Smooth muscle cell (in vitro differentiated cells): ENCODE measurements at regions not wholly inside any gene's neighbourhood (a gene's known extent, or its start where the extent isn't known, plus 50 kb on each side); places are given as distances from the start of the nearest gene placed in this dataset.

Source experiments
- DNase-seq: peaks from one replicate; lab custom pipeline; 2025; ENCODE audit not compliant: unreplicated experiment; lab: John Stamatoyannopoulos, UW
- H2AFZ ChIP-seq: fragments of 200-600 bp; sonication (generic); 2 replicates; pipeline ENCODE4 v1.6.0; 2016; ENCODE audit warnings: antibody characterized with exemption, low read depth, mild to moderate bottlenecking
- H3F3A ChIP-seq: fragments of 200-600 bp; sonication (generic); 2 replicates; pipeline ENCODE4 v1.6.0; 2017; ENCODE audit warnings: antibody characterized with exemption, low read depth
- H3K27ac ChIP-seq: fragments of 200-600 bp; sonication (generic); 2 replicates; pipeline ENCODE4 v1.5.1; 2016; ENCODE audit warnings: low read depth, mild to moderate bottlenecking
- H3K27me3 ChIP-seq: fragments of 200-600 bp; sonication (generic); 2 replicates; pipeline ENCODE4 v1.6.1; 2016; ENCODE audit warnings: low read depth, mild to moderate bottlenecking
- H3K36me3 ChIP-seq: fragments of 200-600 bp; sonication (generic); 2 replicates; pipeline ENCODE4 v1.5.1; 2016; ENCODE audit warnings: low read depth
- H3K4me1 ChIP-seq: fragments of 200-600 bp; sonication (generic); 2 replicates; pipeline ENCODE4 v1.5.1; 2016; ENCODE audit warnings: low read depth
- H3K4me2 ChIP-seq: fragments of 200-600 bp; sonication (generic); 2 replicates; pipeline ENCODE4 v1.6.0; 2016; ENCODE audit warnings: mild to moderate bottlenecking
- H3K4me3 ChIP-seq: fragments of 200-600 bp; sonication (generic); 2 replicates; pipeline ENCODE4 v1.5.1; 2016; ENCODE audit warnings: mild to moderate bottlenecking
- H3K79me2 ChIP-seq: fragments of 200-600 bp; sonication (generic); 2 replicates; pipeline ENCODE4 v1.6.0; 2016; ENCODE audit warnings: low read depth, mild to moderate bottlenecking
- H3K9ac ChIP-seq: fragments of 200-600 bp; sonication (generic); 2 replicates; pipeline ENCODE4 v1.6.0; 2016; ENCODE audit warnings: low read depth
- H3K9me3 ChIP-seq: fragments of 200-600 bp; sonication (generic); replicated peaks from 2 replicates; pipeline ENCODE4 v1.5.1; 2016; ENCODE audit warnings: low read depth
- H4K20me1 ChIP-seq: fragments of 200-600 bp; sonication (generic); 2 replicates; pipeline ENCODE4 v1.6.0; 2016; ENCODE audit warnings: low read depth
- WGBS: methylation state at CpG from one replicate; pipeline ENCODE4 v1.1.7; 2016; ENCODE audit warnings: low lambda C conversion rate; 5-methylcytosine and 5-hydroxymethylcytosine counted together
- TF ChIP-seq, protein P1 (sequence below): fragments of 200-600 bp; sonication (generic); IDR thresholded peaks from 2 replicates; pipeline ENCODE4 v1.5.1; 2017; ENCODE audit warnings: borderline replicate concordance, mild to moderate bottlenecking, antibody characterized with exemption; ENCODE audit not compliant: insufficient read depth, poor library complexity, severe bottlenecking

DNA sequence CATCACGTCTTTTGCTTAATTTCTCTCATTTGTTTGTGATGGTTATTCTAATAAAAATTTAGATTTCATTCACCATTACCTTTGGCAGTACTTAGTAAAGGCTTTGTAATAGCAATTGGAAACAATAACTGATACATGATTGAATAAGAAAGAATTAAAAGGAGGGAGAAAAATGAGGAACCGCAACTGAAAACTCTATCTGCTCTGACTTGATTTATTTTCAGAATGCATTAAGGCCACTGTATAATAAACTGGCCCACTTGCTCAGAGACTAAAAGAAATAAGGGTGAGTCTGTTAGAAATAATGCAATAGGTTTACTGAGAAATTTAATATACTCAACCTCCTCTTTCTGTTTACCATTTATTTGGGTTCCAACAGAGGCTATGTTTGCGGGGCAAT is 351.5 kb downstream of the TMA16 start:
- Histone ChIP-seq H3K9ac (no peak overlapping the region), H3K4me3 (no peak overlapping the region), H3K4me1 (no peaks in the 10 kb centered on the region), H3K27me3 (no peaks in the 10 kb centered on the region), H3K79me2 (no peaks in the 10 kb centered on the region), H4K20me1 (no peaks in the 10 kb centered on the region), H3K27ac (no peak overlapping the region), H3K9me3 (no peaks in the 10 kb centered on the region), H3F3A (no peaks in the 10 kb centered on the region), H3K4me2 (no peak overlapping the region), H2AFZ (no peak overlapping the region), H3K36me3 (no peaks in the 10 kb centered on the region)
- no peak for DNase-seq
- TF ChIP-seq, protein P1, sequence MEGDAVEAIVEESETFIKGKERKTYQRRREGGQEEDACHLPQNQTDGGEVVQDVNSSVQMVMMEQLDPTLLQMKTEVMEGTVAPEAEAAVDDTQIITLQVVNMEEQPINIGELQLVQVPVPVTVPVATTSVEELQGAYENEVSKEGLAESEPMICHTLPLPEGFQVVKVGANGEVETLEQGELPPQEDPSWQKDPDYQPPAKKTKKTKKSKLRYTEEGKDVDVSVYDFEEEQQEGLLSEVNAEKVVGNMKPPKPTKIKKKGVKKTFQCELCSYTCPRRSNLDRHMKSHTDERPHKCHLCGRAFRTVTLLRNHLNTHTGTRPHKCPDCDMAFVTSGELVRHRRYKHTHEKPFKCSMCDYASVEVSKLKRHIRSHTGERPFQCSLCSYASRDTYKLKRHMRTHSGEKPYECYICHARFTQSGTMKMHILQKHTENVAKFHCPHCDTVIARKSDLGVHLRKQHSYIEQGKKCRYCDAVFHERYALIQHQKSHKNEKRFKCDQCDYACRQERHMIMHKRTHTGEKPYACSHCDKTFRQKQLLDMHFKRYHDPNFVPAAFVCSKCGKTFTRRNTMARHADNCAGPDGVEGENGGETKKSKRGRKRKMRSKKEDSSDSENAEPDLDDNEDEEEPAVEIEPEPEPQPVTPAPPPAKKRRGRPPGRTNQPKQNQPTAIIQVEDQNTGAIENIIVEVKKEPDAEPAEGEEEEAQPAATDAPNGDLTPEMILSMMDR = no peak
- whole genome bisulfite sequencing = 93% methylated on average over 3 of the region's 3 CpGs

DNA sequence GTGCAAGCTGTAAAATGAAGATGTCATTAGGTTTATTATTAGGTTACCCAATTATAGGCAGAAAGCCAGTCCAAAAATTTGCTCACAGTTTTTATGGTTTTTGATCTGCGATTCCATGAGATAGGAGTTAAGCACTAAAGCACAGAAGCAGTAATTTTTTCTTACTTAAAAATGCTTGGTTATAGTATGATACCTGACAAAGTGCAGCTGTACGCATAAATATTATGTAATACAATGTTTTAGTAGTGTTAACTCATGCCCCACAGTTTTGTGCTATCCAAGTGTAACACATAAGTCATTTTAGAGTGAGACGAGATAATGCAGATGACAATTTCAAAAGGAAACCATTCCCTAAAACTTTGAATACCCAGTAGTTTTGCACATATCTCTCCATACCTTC is 357.8 kb downstream of the TMA16 start:
- 91% methylated on average over 3 of the region's 3 CpGs for WGBS
- Histone ChIP-seq H4K20me1 (no peaks in the 10 kb centered on the region), H3F3A (no peaks in the 10 kb centered on the region), H3K9ac (no peak overlapping the region), H3K27ac (no peak overlapping the region), H3K4me2 (no peak overlapping the region), H3K4me3 (no peak overlapping the region), H3K79me2 (no peaks in the 10 kb centered on the region), H2AFZ (no peak overlapping the region), H3K27me3 (no peaks in the 10 kb centered on the region), H3K4me1 (no peaks in the 10 kb centered on the region), H3K9me3 (no peaks in the 10 kb centered on the region), H3K36me3 (no peaks in the 10 kb centered on the region)
- TF ChIP-seq, protein P1 = no peak
- DNase-seq = no peak

DNA sequence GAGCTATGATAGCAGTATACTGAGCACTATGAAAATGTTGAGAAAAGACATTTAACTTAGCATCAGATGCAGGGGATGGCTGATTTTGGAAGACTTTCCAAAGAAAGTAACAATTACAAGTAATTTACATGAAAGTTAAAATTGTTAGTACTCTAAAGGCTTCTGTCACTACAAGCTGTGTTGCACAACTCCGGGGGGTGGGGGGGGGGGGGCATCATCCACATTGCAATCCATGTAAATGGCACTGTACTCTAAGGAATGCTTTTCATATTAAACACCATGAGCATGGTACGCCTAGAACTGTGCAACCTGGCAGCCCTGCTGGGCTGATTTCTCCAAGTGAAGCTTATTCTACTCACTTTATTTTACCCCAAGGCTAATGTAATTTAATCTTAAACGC is 363.4 kb downstream of the TMA16 start:
- DNase-seq = no peak
- H3K9ac ChIP-seq = no peak overlapping the region
- no peak overlapping the region for H3K27ac ChIP-seq
- no peaks in the 10 kb centered on the region for H4K20me1 ChIP-seq
- H3K4me3 ChIP-seq = no peak overlapping the region
- TF ChIP-seq, protein P1 = no peak
- H2AFZ ChIP-seq = no peak overlapping the region
- H3K27me3 ChIP-seq = no peaks in the 10 kb centered on the region
- H3F3A ChIP-seq = no peaks in the 10 kb centered on the region
- H3K9me3 ChIP-seq = no peaks in the 10 kb centered on the region
- H3K79me2 ChIP-seq = no peaks in the 10 kb centered on the region
- H3K4me2 ChIP-seq = no peak overlapping the region
- H3K4me1 ChIP-seq = no peaks in the 10 kb centered on the region
- WGBS = 90% methylated on average over 3 of the region's 3 CpGs
- no peaks in the 10 kb centered on the region for H3K36me3 ChIP-seq

DNA sequence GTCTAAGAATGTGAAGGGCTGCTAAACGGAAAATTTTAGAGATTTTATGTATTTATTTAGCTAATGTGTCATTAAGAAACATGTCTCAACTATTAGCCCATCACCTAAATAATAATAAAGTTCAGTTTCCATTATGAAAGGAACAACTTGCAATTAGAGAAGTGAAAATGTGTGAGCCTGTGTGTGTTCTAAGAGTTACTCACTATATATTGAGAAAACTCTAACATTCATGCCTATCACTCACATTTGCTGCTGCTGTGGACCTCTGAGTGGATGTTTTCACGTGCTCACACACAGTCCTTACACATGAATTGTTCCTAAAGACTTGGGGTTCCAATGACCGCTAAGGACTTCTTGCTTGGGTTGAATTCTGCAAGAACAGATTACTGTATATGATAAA is 364.0 kb downstream of the TMA16 start:
- Histone ChIP-seq H3K27me3 (no peaks in the 10 kb centered on the region), H3K36me3 (no peaks in the 10 kb centered on the region), H3K79me2 (no peaks in the 10 kb centered on the region), H3K9ac (no peak overlapping the region), H3K4me2 (no peak overlapping the region), H3K27ac (no peak overlapping the region), H3F3A (no peaks in the 10 kb centered on the region), H2AFZ (no peak overlapping the region), H3K4me1 (no peaks in the 10 kb centered on the region), H3K9me3 (no peaks in the 10 kb centered on the region), H3K4me3 (no peak overlapping the region), H4K20me1 (no peaks in the 10 kb centered on the region)
- no peak for DNase-seq
- 82% methylated on average over 3 of the region's 3 CpGs for WGBS
- TF ChIP-seq, protein P1 = no peak
